Stomach (tissue), 4 donors: ENCODE measurements at regions not wholly inside any gene's neighbourhood (a gene's known extent, or its start where the extent isn't known, plus 50 kb on each side); places are given as distances from the start of the nearest gene placed in this dataset.

Source experiments
- POLR2A ChIP-seq, 4 donors: fragments of 450-650 bp; IDR thresholded peaks; one replicate each; pipeline ENCODE4 v1.6.1; 2016; ENCODE audit warnings: antibody characterized with exemption in 4 of 4, control low read depth in 2 of 4, mild to moderate bottlenecking in 1 of 4, moderate library complexity in 1 of 4
- POLR2AphosphoS5 ChIP-seq, 3 donors: sonication (generic); formaldehyde crosslinking; IDR thresholded peaks; one replicate each; pipeline ENCODE4 v1.6.1; 2016; ENCODE audit warnings: antibody characterized with exemption in 3 of 3
- TF ChIP-seq, protein P1 (sequence below), 7 experiments: fragments of 450-650 bp in 4 of 7; fragments of 200-600 bp in 3 of 7; sonication (generic) in 3 of 7; IDR thresholded peaks; one replicate each; pipeline ENCODE4 v1.5.1; 2016 to 2019; ENCODE audit warnings: antibody characterized with exemption in 7 of 7, control low read depth in 2 of 7, mild to moderate bottlenecking in 1 of 7

DNA sequence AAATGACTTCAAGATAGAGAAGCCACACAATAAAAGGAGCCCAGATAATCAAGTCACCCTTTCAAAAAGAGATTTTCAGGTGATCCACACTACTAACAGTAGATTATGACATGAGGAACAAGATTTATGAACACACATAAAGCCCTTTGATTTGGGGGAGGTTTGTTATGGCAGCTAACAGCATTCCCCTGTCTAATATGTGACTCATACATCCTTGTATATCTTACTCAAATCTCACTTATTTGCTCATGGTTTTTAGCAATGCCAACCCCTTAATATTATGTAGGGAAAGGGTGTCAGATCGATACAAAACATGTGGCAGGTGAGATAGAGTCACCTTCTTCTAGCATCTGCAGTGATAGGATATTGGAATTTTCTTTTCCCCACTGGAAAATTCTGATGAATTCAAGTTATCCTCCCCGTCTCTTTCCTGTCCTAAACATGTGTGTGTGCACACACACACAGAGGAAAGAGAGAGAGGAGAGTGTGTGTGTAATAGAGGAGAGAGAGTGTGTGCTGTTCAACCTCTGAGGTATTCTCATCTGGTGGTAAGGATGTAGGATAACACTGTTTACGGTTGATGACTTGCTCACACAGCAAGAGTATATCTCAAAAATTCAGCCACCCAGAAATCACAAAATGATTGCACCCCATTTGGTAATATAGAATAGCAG, 319.9 kb downstream of the KCNC2 start:
- TF ChIP-seq POLR2A (IDR thresholded peaks at IDR 0.05) (no peak), POLR2AphosphoS5 (IDR thresholded peaks at IDR 0.05) (no peak)
- TF ChIP-seq, protein P1, sequence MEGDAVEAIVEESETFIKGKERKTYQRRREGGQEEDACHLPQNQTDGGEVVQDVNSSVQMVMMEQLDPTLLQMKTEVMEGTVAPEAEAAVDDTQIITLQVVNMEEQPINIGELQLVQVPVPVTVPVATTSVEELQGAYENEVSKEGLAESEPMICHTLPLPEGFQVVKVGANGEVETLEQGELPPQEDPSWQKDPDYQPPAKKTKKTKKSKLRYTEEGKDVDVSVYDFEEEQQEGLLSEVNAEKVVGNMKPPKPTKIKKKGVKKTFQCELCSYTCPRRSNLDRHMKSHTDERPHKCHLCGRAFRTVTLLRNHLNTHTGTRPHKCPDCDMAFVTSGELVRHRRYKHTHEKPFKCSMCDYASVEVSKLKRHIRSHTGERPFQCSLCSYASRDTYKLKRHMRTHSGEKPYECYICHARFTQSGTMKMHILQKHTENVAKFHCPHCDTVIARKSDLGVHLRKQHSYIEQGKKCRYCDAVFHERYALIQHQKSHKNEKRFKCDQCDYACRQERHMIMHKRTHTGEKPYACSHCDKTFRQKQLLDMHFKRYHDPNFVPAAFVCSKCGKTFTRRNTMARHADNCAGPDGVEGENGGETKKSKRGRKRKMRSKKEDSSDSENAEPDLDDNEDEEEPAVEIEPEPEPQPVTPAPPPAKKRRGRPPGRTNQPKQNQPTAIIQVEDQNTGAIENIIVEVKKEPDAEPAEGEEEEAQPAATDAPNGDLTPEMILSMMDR (IDR thresholded peaks at IDR 0.05), result no peak
